WERI-Rb-1 (cell line): ENCODE measurements at regions not wholly inside any gene's neighbourhood (a gene's known extent, or its start where the extent isn't known, plus 50 kb on each side); places are given as distances from the start of the nearest gene placed in this dataset.

ENCODE experiments used
- DNase-seq: peaks from one replicate; pipeline ENCODE4 v3.0.0-alpha.2; 2020
- H3K27ac ChIP-seq: fragments of 250-450 bp; sonication (Bioruptor Pico); 2 replicates; pipeline ENCODE4 v1.5.1; 2020; ENCODE audit warnings: mild to moderate bottlenecking, moderate library complexity
- H3K27me3 ChIP-seq: fragments of 250-450 bp; sonication (Bioruptor Pico); 2 replicates; pipeline ENCODE4 v1.5.1; 2021; ENCODE audit warnings: mild to moderate bottlenecking, low read depth, moderate library complexity; ENCODE audit not compliant: insufficient read depth, severe bottlenecking
- H3K36me3 ChIP-seq: fragments of 250-450 bp; sonication (Bioruptor Pico); 2 replicates; pipeline ENCODE4 v1.5.1; 2020; ENCODE audit warnings: mild to moderate bottlenecking, moderate library complexity
- H3K4me3 ChIP-seq: 2 replicates; pipeline ENCODE4 v1.5.1; 2011; ENCODE audit warnings: low read depth, mild to moderate bottlenecking, control low read depth, low read length
- H3K9me3 ChIP-seq: fragments of 250-450 bp; sonication (Bioruptor Pico); 2 replicates; pipeline ENCODE4 v1.5.1; 2021; ENCODE audit warnings: mild to moderate bottlenecking, moderate library complexity; ENCODE audit not compliant: severe bottlenecking
- TF ChIP-seq, protein P1 (sequence below): IDR thresholded peaks from 2 replicates; pipeline ENCODE4 v1.5.1; 2011; ENCODE audit warnings: low read depth, mild to moderate bottlenecking, control low read depth, inconsistent platforms, low read length

DNA sequence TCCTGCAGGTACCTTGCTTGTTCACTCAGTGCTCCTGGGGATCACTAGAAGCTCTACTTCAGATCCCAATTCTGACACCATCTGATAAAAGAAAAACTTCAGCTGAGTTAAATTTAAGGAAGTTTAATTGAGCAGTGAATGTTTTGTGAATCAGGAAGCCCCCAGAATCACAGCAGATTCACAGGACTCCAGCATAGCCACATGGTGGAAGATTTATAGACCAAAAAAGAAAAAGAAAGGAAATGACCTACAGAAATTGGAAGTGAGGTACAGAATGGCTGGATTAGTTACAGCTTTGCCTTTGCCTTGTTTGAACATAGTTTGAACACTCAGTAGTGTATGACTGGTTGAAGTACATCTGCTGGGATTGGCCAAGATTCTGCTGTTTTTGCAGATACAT lies 182.7 kb upstream of the SCN7A start:
- no peaks in the 10 kb centered on the region for H3K9me3 ChIP-seq
- no peak overlapping the region for H3K4me3 ChIP-seq
- no peak overlapping the region for H3K27ac ChIP-seq
- no peak for DNase-seq
- TF ChIP-seq, protein P1, sequence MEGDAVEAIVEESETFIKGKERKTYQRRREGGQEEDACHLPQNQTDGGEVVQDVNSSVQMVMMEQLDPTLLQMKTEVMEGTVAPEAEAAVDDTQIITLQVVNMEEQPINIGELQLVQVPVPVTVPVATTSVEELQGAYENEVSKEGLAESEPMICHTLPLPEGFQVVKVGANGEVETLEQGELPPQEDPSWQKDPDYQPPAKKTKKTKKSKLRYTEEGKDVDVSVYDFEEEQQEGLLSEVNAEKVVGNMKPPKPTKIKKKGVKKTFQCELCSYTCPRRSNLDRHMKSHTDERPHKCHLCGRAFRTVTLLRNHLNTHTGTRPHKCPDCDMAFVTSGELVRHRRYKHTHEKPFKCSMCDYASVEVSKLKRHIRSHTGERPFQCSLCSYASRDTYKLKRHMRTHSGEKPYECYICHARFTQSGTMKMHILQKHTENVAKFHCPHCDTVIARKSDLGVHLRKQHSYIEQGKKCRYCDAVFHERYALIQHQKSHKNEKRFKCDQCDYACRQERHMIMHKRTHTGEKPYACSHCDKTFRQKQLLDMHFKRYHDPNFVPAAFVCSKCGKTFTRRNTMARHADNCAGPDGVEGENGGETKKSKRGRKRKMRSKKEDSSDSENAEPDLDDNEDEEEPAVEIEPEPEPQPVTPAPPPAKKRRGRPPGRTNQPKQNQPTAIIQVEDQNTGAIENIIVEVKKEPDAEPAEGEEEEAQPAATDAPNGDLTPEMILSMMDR, result no peak
- H3K36me3 ChIP-seq, result no peaks in the 10 kb centered on the region
- no peaks in the 10 kb centered on the region for H3K27me3 ChIP-seq

DNA sequence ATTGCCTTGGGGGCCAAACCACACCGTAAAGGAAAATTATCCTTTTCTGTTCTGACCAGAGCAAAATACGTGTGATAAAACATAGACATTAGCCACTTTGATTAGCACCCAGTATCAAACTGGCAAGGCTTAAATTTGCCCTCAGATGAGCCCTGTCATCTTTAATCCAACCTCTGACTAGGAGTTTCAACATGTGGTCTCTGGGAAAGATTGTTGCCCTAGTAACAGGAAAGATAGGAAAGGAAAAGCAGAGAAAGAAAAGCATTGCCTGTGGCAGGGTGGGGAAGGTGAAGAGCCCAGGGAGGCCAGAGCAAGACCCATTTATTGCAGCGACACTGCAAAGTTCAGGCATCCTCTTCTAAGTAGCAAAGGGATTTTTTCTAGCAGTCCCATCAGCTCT lies 181.5 kb upstream of the SCN7A start:
- no peaks in the 10 kb centered on the region for H3K36me3 ChIP-seq
- TF ChIP-seq, protein P1, result no peak
- no peak for DNase-seq
- H3K27me3 ChIP-seq, result no peaks in the 10 kb centered on the region
- H3K4me3 ChIP-seq, result no peak overlapping the region
- no peak overlapping the region for H3K27ac ChIP-seq
- H3K9me3 ChIP-seq, result no peaks in the 10 kb centered on the region

DNA sequence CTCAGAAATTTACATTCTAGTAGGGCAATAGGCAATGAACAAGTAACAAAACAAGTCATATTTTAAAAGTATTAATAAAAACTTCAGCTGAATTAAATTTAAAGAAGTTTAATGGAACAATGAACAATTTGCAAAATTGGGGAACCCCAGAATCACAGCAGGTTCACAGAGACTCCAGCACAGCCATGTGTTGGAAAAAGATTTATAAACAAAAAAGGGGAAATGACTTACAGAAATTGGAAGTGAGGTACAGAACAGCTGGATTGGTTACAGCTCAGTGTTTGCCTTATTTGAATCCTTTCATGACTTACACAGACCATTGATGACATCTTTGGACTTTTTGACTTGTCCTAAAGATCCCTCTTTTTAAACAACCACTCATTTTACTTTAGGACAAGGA lies 179.9 kb upstream of the SCN7A start:
- H3K9me3 ChIP-seq, result no peaks in the 10 kb centered on the region
- TF ChIP-seq, protein P1, result no peak
- no peak for DNase-seq
- no peak overlapping the region for H3K4me3 ChIP-seq
- H3K27me3 ChIP-seq, result no peaks in the 10 kb centered on the region
- H3K27ac ChIP-seq, result no peak overlapping the region
- H3K36me3 ChIP-seq, result no peaks in the 10 kb centered on the region

DNA sequence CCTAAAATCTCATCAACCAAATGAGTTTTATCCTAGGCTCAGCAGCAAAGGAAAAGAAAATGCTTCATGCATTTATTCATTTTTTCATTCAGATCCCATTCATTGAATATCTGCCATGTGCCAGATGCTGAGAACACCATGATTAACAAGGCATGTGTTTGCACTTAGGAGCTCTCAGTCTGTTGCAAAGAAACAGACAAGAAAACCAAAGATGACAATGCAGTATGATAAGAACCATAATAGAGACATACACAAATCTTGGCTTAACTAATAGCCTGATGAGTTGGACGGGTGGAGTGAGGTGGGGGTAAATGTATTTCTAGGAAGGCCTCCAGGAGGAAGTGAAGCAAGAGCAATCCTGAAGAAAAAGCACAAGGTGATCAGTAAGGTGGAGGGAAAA lies 177.8 kb upstream of the SCN7A start:
- TF ChIP-seq, protein P1, result no peak
- no peak for DNase-seq
- H3K4me3 ChIP-seq, result no peak overlapping the region
- H3K27me3 ChIP-seq, result no peaks in the 10 kb centered on the region
- no peaks in the 10 kb centered on the region for H3K9me3 ChIP-seq
- H3K36me3 ChIP-seq, result no peaks in the 10 kb centered on the region
- no peak overlapping the region for H3K27ac ChIP-seq

DNA sequence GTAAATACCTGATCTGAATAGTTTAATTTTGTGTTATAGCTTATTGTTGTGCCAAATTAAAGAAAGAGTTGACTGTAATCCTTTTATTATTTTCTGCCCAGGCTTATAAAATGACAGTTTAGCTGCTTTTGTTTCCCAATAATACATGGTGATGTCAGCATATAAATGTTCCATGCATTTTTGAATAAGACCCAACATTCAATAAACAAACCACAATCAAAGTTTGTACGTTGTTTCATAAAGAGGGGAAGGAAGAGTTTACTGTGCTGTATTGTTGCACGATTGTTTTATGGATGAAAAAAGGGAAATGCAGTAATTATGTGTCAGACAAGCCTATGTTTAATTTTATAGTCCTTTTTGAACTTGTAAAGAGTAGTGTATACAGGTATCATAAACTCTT lies 177.2 kb upstream of the SCN7A start:
- DNase-seq, result no peak
- TF ChIP-seq, protein P1, result no peak
- Histone ChIP-seq H3K27ac (no peak overlapping the region), H3K4me3 (no peak overlapping the region), H3K36me3 (no peaks in the 10 kb centered on the region), H3K27me3 (no peaks in the 10 kb centered on the region), H3K9me3 (no peaks in the 10 kb centered on the region)
